ENCODE measurements at regions not wholly inside any gene's neighbourhood (a gene's known extent, or its start where the extent isn't known, plus 50 kb on each side); places are given as distances from the start of the nearest gene placed in this dataset.
A peak's percentile ranks its signal among the peaks of the same experiment; 100 is the strongest.

DNA sequence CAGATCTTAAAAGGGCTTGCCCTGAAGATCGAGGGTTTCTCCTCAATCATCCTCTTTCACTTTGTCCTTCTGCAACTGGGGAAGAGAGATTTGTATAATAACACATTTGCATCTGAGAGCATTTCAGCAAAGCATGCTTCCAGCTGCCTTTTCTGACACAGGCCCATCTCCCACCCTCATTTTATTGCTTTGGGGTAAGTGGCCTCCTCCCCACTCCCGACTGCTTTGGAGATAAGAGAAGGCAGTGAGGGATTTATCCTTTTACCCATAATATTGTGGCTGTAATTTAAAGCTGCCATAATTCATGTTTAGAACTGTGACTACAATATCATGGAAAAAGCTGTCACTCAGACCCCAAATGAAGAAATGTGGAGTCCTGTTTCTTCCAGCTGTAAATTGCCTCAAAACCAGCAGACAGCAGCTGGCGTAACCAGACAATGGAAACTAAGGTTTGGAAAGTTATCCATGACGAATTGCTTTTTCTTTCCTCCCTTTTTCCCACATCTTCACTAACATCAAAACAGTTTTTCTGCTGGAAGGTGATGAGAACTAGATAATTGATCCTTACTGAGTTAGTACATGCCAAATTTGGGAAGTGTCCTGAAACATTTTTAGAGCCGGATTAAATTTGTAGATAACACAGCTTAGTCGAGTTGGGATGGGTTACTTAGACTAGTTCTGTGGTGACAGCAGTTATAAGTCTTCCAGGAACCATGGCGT, 104.2 kb upstream of the PFN2 start:
- DNase-seq (ENCODE audit: low read depth), result no peak
- peak overlapping the region; percentile 17 for H3K4me3 ChIP-seq (replicated peaks; ENCODE audit: low read depth, low read length)
- TF ChIP-seq, protein P1, sequence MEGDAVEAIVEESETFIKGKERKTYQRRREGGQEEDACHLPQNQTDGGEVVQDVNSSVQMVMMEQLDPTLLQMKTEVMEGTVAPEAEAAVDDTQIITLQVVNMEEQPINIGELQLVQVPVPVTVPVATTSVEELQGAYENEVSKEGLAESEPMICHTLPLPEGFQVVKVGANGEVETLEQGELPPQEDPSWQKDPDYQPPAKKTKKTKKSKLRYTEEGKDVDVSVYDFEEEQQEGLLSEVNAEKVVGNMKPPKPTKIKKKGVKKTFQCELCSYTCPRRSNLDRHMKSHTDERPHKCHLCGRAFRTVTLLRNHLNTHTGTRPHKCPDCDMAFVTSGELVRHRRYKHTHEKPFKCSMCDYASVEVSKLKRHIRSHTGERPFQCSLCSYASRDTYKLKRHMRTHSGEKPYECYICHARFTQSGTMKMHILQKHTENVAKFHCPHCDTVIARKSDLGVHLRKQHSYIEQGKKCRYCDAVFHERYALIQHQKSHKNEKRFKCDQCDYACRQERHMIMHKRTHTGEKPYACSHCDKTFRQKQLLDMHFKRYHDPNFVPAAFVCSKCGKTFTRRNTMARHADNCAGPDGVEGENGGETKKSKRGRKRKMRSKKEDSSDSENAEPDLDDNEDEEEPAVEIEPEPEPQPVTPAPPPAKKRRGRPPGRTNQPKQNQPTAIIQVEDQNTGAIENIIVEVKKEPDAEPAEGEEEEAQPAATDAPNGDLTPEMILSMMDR (IDR thresholded peaks at IDR 0.05; ENCODE audit: low read length, missing control alignments), result no peak

DNA sequence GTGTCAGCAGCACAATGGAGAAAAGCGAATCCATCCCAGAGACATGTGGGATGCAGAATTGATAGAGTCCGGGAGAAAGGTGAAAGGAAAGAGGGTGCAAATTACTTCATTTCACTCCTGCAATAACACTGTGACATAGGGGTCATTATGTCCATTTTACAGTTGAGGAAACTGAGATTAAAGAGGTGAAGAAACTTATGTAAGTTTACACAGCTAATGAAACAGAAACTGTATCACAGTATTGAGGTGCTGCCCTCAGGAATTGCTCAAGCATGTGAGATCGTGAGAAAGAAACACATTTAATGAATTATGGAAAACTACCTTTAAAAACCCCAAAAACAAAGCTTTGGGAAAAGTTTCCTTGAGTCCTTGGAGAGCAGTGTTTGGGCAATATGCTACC, 103.6 kb upstream of the PFN2 start:
- peak overlapping the region; percentile 17 for H3K4me3 ChIP-seq (replicated peaks; ENCODE audit: low read depth, low read length)
- TF ChIP-seq, protein P1 (IDR thresholded peaks at IDR 0.05; ENCODE audit: low read length, missing control alignments), result no peak
- no peak for DNase-seq (ENCODE audit: low read depth)

DNA sequence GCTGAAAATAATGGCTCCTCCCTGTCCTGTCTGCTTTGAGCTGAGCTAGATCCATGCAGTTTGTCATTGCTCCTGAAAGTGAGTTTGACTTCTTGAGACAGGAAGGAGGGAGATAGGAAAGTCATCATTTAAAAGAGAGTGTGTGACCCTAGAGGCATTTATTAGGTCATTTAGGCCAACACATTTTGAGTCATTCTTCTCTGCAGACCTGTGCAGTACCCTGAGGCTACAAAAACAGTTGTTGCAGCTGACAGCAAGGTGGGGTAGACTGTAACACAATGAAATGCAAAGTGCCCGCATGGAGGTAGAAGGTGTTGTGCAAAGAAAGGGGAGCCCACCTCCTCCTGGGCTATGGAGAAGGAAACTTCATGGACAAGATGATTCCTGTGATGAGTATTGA, 102.8 kb upstream of the PFN2 start:
- TF ChIP-seq, protein P1 (IDR thresholded peaks at IDR 0.05; ENCODE audit: low read length, missing control alignments), result no peak
- DNase-seq (ENCODE audit: low read depth), result no peak
- H3K4me3 ChIP-seq (replicated peaks; ENCODE audit: low read depth, low read length), result no peak overlapping the region

DNA sequence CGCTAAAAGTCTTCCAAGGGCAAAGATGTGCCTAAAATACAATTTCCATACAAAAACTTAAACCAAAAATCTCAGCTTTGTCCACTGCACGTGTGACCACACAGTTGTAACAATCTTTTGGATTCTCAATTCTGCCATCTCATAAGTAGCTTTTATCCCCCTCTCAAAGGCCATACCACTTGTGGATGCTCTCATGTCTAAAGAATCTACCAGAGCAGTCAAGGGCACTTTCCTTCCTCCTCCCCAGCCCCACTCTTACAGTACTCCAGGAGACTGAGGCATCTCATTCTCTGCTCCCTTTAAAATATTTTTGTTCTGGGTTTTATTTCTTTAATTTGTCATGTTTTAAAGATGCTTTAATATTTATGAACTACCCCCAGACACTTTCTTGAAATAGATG, 102.3 kb upstream of the PFN2 start:
- TF ChIP-seq, protein P1 (IDR thresholded peaks at IDR 0.05; ENCODE audit: low read length, missing control alignments), result no peak
- no peak for DNase-seq (ENCODE audit: low read depth)

DNA sequence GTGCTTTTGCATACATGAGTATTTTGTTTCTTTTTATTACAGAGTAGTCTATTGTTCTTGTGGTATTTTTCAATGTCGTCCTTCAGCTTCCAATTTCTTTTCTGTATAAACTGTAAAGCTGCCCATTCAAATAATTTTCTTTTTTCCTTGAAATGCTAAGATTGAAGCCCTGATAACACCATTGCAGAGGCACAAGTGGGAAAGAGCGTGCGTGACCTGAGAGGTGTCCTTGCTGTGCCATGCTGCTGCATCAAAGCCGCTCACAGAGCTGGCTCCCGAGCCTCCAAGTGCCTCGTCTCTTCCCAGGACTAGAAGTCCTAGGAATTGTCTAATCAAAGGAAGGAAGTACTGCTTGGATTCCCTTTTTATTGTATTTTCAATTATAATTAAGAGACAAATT, 101.9 kb upstream of the PFN2 start:
- no peak for DNase-seq (ENCODE audit: low read depth)
- H3K4me3 ChIP-seq (replicated peaks; ENCODE audit: low read depth, low read length), result no peak overlapping the region
- TF ChIP-seq, protein P1 (IDR thresholded peaks at IDR 0.05; ENCODE audit: low read length, missing control alignments), result no peak

More for the DNA sequence above, 102.3 kb upstream of the PFN2 start:
- H3K4me3 ChIP-seq (replicated peaks; ENCODE audit: low read depth, low read length), result no peak overlapping the region

DNA sequence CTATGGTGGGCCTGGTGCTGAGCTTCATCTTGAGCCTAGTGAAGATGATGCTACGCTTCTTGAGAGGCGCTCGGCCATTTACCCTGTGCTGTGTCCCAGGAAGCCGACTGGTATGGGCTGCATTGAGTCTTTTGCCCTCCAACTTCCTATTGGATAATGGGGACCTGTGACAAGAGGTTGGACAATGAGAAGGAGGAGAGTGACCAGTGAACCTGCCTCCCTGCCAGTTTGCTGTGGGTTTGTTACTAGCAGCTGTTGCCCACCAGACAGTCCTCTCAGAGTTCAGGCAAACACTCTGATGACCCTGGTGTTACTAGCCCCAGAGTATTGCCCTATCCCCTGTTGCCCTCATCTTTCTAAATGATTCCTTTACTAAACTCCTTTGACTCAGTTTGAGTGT, 99.6 kb upstream of the PFN2 start:
- TF ChIP-seq, protein P1 (IDR thresholded peaks at IDR 0.05; ENCODE audit: low read length, missing control alignments), result no peak
- no peak for DNase-seq (ENCODE audit: low read depth)

DNA sequence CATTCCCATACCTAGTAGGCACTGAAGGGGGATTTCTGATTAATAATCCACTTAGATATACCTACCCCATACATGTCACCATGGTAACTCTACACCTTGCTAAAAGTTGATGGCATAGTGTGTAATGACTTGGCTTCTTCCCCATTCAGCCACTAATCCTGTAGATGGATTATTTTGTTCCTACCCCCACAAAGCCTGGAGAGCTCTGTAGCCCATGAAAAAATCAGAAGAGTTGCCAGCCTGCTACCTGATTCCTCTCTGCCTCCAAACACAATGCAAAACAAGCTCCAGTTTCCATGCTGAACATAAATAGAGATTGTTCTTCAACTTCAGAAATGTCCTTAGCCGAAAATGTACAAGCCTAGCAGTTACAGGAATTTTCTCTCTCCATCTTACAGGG, 98.9 kb upstream of the PFN2 start:
- no peak for DNase-seq (ENCODE audit: low read depth)
- no peak overlapping the region for H3K4me3 ChIP-seq (replicated peaks; ENCODE audit: low read depth, low read length)
- TF ChIP-seq, protein P1 (IDR thresholded peaks at IDR 0.05; ENCODE audit: low read length, missing control alignments), result no peak

More for the DNA sequence above, 99.6 kb upstream of the PFN2 start:
- H3K4me3 ChIP-seq (replicated peaks; ENCODE audit: low read depth, low read length), result no peak overlapping the region

Data from fibroblast of pulmonary artery (primary cell).